ENCODE measurements at regions not wholly inside any gene's neighbourhood (a gene's known extent, or its start where the extent isn't known, plus 50 kb on each side); places are given as distances from the start of the nearest gene placed in this dataset.

DNA sequence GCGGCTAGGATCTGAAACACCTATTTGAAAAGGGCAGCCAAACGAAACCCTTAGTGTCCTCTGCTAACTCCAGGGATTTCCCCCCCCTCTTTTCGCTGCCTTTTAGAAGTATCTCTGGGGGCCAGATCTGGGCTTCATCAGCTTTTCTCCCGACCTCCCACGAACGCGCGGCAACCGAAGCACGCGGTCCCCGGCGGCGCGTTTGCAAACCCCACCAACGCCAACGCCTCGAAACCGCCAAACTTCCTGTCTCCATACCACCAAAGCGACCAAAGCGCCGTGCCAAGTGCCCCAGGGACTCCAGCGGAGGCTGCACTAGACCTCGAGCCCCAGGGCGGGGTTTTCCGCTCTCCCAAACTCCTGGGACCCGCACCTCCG, 155.8 kb upstream of the FRMD4B start:
- Histone ChIP-seq H3K4me1 (peaks cover 36% of the 10 kb centered on the region), H3K9me3 (no peaks in the 10 kb centered on the region), H3K27ac (peak overlapping the region; percentile 81), H3K4me3 (peak overlapping the region; percentile 75), H3K27me3 (peaks cover 18% of the 10 kb centered on the region), H3K36me3 (no peaks in the 10 kb centered on the region)
- DNase-seq (ENCODE audit: low spot score in 2 of 2): peak in 1 of 2 donors; percentile 78
- TF ChIP-seq, protein P1, sequence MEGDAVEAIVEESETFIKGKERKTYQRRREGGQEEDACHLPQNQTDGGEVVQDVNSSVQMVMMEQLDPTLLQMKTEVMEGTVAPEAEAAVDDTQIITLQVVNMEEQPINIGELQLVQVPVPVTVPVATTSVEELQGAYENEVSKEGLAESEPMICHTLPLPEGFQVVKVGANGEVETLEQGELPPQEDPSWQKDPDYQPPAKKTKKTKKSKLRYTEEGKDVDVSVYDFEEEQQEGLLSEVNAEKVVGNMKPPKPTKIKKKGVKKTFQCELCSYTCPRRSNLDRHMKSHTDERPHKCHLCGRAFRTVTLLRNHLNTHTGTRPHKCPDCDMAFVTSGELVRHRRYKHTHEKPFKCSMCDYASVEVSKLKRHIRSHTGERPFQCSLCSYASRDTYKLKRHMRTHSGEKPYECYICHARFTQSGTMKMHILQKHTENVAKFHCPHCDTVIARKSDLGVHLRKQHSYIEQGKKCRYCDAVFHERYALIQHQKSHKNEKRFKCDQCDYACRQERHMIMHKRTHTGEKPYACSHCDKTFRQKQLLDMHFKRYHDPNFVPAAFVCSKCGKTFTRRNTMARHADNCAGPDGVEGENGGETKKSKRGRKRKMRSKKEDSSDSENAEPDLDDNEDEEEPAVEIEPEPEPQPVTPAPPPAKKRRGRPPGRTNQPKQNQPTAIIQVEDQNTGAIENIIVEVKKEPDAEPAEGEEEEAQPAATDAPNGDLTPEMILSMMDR (IDR thresholded peaks at IDR 0.05): no peak
- no peak for TF ChIP-seq EP300 (IDR thresholded peaks at IDR 0.05)
- WGBS: under 1% methylated on average over 24 of the region's 28 CpGs

DNA sequence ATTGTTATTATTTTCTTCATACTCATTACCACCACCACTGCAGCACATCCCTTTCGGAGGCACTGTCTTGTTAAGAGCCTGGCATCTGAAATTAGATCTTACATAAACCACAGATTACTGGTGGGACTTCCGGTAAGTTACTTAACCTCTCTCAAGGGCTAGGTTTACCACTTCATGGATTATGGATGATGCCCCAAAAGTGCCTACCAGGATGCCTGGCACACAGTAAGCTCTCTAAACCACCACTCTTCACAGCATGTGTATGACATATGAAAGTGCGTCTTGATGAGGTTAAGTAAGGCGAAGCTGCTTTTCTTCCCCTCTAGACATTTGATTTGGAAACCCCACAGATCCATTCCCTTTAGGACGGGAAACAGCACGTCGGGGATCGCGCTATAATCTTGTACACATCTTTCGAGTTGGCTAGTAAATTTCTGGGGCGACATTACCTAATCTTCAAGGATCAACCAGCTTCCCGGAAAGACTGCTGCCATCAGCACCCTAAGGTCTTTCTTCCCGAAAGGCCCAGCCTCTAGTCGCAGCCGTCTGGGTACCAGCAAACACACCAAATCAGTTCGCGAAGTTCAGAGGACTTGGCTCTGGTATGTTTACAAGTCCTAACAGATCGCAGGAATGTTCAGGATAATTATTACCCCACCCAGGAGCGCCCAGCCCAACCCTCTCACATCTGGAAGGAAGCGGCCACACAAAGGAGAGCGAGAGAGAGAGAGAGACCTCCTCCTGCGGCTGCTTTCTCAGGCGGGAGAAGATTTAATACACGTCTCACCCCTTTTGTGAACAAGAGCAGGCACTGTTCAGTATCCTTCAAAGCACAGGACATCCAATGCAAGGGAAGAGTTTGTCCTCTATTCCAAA, 155.1 kb upstream of the FRMD4B start:
- Histone ChIP-seq H3K4me1 (peaks cover 36% of the 10 kb centered on the region), H3K9me3 (no peaks in the 10 kb centered on the region), H3K36me3 (no peaks in the 10 kb centered on the region), H3K27ac (peak overlapping the region; percentile 81), H3K4me3 (peak overlapping the region; percentile 75), H3K27me3 (peaks cover 18% of the 10 kb centered on the region)
- WGBS: 25% methylated on average over 24 of the region's 24 CpGs
- TF ChIP-seq POLR2AphosphoS5 (IDR thresholded peaks at IDR 0.05): no peak
- TF ChIP-seq, protein P1 (IDR thresholded peaks at IDR 0.05): no peak
- no peak for TF ChIP-seq POLR2A (IDR thresholded peaks at IDR 0.05)
- no peak for TF ChIP-seq EP300 (IDR thresholded peaks at IDR 0.05)
- DNase-seq (ENCODE audit: low spot score in 2 of 2): no peak

DNA sequence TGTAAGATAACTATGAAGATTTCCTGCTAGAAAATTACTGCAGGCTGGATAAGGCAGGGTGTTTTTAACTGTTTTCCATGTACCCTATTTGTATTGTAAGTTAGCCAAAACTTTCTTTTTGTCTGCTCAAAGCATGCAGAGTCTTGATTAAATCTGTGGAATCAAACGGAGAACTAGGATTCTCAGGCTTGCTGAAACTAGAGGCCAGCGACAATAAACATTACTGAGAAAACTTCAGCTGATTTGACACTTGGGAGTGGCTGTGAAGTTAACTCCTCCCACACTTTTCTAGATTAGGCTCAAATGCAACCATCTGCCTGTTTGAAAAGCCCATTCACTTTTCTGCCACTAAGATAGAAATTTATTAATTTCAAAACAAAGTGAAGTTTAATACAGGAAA, 153.2 kb upstream of the FRMD4B start:
- no peak overlapping the region for H3K4me3 ChIP-seq
- peaks cover 36% of the 10 kb centered on the region for H3K4me1 ChIP-seq
- H3K27me3 ChIP-seq: peaks cover 18% of the 10 kb centered on the region
- H3K9me3 ChIP-seq: no peaks in the 10 kb centered on the region
- H3K27ac ChIP-seq: no peak overlapping the region
- 21% methylated on average over 2 of the region's 2 CpGs for WGBS
- no peak for DNase-seq (ENCODE audit: low spot score in 2 of 2)
- TF ChIP-seq POLR2AphosphoS5 (IDR thresholded peaks at IDR 0.05) (no peak), POLR2A (IDR thresholded peaks at IDR 0.05) (no peak), EP300 (IDR thresholded peaks at IDR 0.05) (no peak)
- TF ChIP-seq, protein P1 (IDR thresholded peaks at IDR 0.05): no peak
- no peaks in the 10 kb centered on the region for H3K36me3 ChIP-seq

DNA sequence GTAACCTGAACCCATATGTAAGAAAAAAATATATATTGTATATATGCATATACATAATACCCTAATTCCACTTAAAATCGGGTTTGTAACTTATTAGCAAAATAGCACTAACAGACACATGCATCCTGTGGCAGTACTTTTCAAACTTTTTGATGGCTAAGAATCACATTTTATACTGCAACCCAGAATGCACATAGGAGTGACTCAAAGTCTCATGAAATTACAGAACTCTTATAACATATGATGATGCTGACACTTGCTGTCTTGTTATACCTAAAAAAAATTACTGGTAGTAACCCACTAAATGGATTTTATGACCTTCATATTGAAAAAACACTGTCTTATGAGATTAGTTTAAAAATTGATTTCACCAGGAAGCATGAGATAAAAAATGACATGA, 152.4 kb upstream of the FRMD4B start:
- no peak overlapping the region for H3K4me3 ChIP-seq
- TF ChIP-seq, protein P1 (IDR thresholded peaks at IDR 0.05): no peak
- TF ChIP-seq POLR2A (IDR thresholded peaks at IDR 0.05) (no peak), POLR2AphosphoS5 (IDR thresholded peaks at IDR 0.05) (no peak), EP300 (IDR thresholded peaks at IDR 0.05) (no peak)
- peaks cover 36% of the 10 kb centered on the region for H3K4me1 ChIP-seq
- H3K36me3 ChIP-seq: no peaks in the 10 kb centered on the region
- H3K9me3 ChIP-seq: no peaks in the 10 kb centered on the region
- H3K27ac ChIP-seq: no peak overlapping the region
- no peak for DNase-seq (ENCODE audit: low spot score in 2 of 2)
- H3K27me3 ChIP-seq: peaks cover 18% of the 10 kb centered on the region
- WGBS: 54% methylated on average over 1 of the region's 1 CpG

DNA sequence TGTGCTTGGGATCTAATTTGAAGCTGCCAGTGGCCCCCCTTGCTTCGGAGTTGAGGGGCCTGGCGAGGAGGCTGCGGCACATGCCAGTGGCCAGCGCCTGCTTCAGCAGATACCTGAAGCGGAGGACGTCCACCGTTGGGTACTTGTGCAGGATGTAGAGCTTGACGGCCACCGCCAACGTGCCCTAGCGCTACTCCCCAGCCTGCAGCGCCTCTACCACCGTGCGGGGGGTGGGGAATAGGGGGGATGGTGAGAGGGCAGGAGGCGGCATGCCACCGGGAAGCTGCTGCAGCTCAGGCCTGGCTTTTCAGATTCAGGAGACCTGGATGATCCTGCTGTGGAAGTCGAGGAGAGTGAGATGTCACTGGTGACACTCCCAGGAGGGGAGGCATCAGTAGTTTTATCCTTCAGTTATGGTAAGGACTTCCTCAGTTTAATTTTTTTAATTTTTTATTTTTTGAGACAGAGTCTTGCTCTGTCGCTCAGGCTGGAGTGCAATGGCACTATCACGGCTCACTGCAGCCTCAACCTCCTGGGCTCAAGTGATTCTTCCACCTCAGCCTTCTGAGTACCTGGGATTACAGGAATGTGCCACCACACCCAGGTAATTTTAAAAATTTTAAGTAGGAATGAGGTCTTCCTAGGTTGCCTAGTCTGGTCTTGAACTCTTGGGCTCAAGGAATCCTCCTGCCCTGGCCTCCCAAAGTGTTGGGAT, 150.6 kb upstream of the FRMD4B start:
- H3K4me3 ChIP-seq: no peak overlapping the region
- 92% methylated on average over 11 of the region's 19 CpGs for WGBS
- no peaks in the 10 kb centered on the region for H3K36me3 ChIP-seq
- H3K27me3 ChIP-seq: peaks cover 4% of the 10 kb centered on the region
- peaks cover 28% of the 10 kb centered on the region for H3K4me1 ChIP-seq
- no peaks in the 10 kb centered on the region for H3K9me3 ChIP-seq
- TF ChIP-seq, protein P1 (IDR thresholded peaks at IDR 0.05): no peak
- no peak for TF ChIP-seq EP300 (IDR thresholded peaks at IDR 0.05)
- TF ChIP-seq POLR2AphosphoS5 (IDR thresholded peaks at IDR 0.05): no peak
- TF ChIP-seq POLR2A (IDR thresholded peaks at IDR 0.05): no peak
- no peak for DNase-seq (ENCODE audit: low spot score in 2 of 2)
- H3K27ac ChIP-seq: no peak overlapping the region
